HEK293 (cell line): ENCODE measurements at regions not wholly inside any gene's neighbourhood (a gene's known extent, or its start where the extent isn't known, plus 50 kb on each side); places are given as distances from the start of the nearest gene placed in this dataset.

Experiments used
- CTCF ChIA-PET: fragments of 350-600 bp; formaldehyde crosslinking; extraction: SDS; loops from one replicate; lab custom pipeline; 2021; ENCODE audit warnings: antibody characterized with exemption; lab: Yijun Ruan, JAX
- POLR2A ChIA-PET: fragments of 300-600 bp; formaldehyde crosslinking; extraction: SDS; loops from one replicate; lab custom pipeline; 2020; ENCODE audit warnings: antibody characterized with exemption, inconsistent platforms; lab: Yijun Ruan, JAX
- H3K27ac ChIP-seq: fragments of 200-500 bp; sonication (Bioruptor generic); 2 replicates; pipeline ENCODE4 v1.5.1; 2014; ENCODE audit warnings: low read depth, low read length, control low read depth, inconsistent platforms; ENCODE audit errors: extremely low read depth
- H3K36me3 ChIP-seq, 2 experiments: fragments of 200-500 bp in 1 of 2; sonication (Bioruptor generic) in 1 of 2; 1 replicate in 1 of 2; 2 replicates in 1 of 2; pipeline ENCODE4 v1.5.1; 2014 to 2017; ENCODE audit warnings: inconsistent platforms in 2 of 2, low read length in 2 of 2; ENCODE audit not compliant: control insufficient read depth in 2 of 2, insufficient read depth in 1 of 2
- H3K4me1 ChIP-seq: fragments of 200-500 bp; sonication (Bioruptor generic); 2 replicates; pipeline ENCODE4 v1.5.1; 2014; ENCODE audit warnings: mild to moderate bottlenecking, low read length, inconsistent platforms; ENCODE audit not compliant: control insufficient read depth, insufficient read depth
- H3K4me3 ChIP-seq: 2 replicates; pipeline ENCODE4 v1.5.1; 2011; ENCODE audit warnings: low read depth, mild to moderate bottlenecking, control low read depth, low read length, moderate library complexity
- H3K9me3 ChIP-seq: fragments of 200-500 bp; sonication (Bioruptor generic); 2 replicates; pipeline ENCODE4 v1.5.1; 2014; ENCODE audit warnings: low read depth, low read length, inconsistent platforms; ENCODE audit not compliant: control insufficient read depth, insufficient read depth
- PBX3 ChIP-seq: sonication (generic); formaldehyde crosslinking; IDR thresholded peaks from 2 replicates; pipeline ENCODE4 v1.8.1; 2022; ENCODE audit warnings: mild to moderate bottlenecking, moderate library complexity, missing genetic modification reagents
- PRDM1 ChIP-seq: fragments of 450-650 bp; formaldehyde crosslinking; IDR thresholded peaks from 2 replicates; pipeline ENCODE4; 2016; ENCODE audit warnings: missing biosample characterization, missing genetic modification characterization
- ZBTB20 ChIP-seq: fragments of 450-650 bp; formaldehyde crosslinking; IDR thresholded peaks from 2 replicates; pipeline ENCODE4 v1.5.1; 2016; ENCODE audit warnings: missing biosample characterization, missing genetic modification characterization
- ZBTB6 ChIP-seq: fragments of 450-650 bp; formaldehyde crosslinking; IDR thresholded peaks from 2 replicates; pipeline ENCODE4 v1.5.1; 2017; ENCODE audit warnings: missing biosample characterization, missing genetic modification characterization
- ZFP69B ChIP-seq: fragments of 450-650 bp; formaldehyde crosslinking; IDR thresholded peaks from 2 replicates; pipeline ENCODE4 v1.5.1; 2016; ENCODE audit warnings: missing biosample characterization, missing genetic modification characterization
- ZIC2 ChIP-seq: fragments of 450-650 bp; formaldehyde crosslinking; IDR thresholded peaks from 2 replicates; pipeline ENCODE4 v1.5.1; 2016; ENCODE audit warnings: missing biosample characterization, missing genetic modification characterization
- ZNF157 ChIP-seq: fragments of 450-650 bp; formaldehyde crosslinking; IDR thresholded peaks from 2 replicates; pipeline ENCODE4 v1.5.1; 2016; ENCODE audit warnings: missing biosample characterization, missing genetic modification characterization
- ZNF335 ChIP-seq: fragments of 450-650 bp; formaldehyde crosslinking; conservative IDR thresholded peaks from 2 replicates; pipeline ENCODE4 v1.5.1; 2016; ENCODE audit warnings: missing biosample characterization, missing genetic modification characterization
- ZNF341 ChIP-seq: fragments of 450-650 bp; formaldehyde crosslinking; IDR thresholded peaks from 2 replicates; pipeline ENCODE4; 2016; ENCODE audit warnings: low read depth, missing biosample characterization, missing genetic modification characterization
- ZNF416 ChIP-seq: fragments of 450-650 bp; formaldehyde crosslinking; IDR thresholded peaks from 2 replicates; pipeline ENCODE4 v1.5.1; 2016; ENCODE audit warnings: missing biosample characterization, missing genetic modification characterization
- ZNF426 ChIP-seq: fragments of 450-650 bp; formaldehyde crosslinking; IDR thresholded peaks from 2 replicates; pipeline ENCODE4 v1.5.1; 2017; ENCODE audit warnings: missing biosample characterization, missing genetic modification characterization, mild to moderate bottlenecking, inconsistent platforms, moderate library complexity
- ZNF521 ChIP-seq: fragments of 450-650 bp; formaldehyde crosslinking; IDR thresholded peaks from 2 replicates; pipeline ENCODE4 v1.5.1; 2017; ENCODE audit warnings: missing biosample characterization, mild to moderate bottlenecking, missing genetic modification characterization
- ZNF548 ChIP-seq: fragments of 450-650 bp; formaldehyde crosslinking; IDR thresholded peaks from 2 replicates; pipeline ENCODE4 v1.5.1; 2016; ENCODE audit warnings: missing biosample characterization, missing genetic modification characterization
- ZNF654 ChIP-seq: fragments of 450-650 bp; formaldehyde crosslinking; IDR thresholded peaks from 2 replicates; pipeline ENCODE4 v1.5.1; 2016; ENCODE audit warnings: low read depth, missing biosample characterization, missing genetic modification characterization
- ZNF664 ChIP-seq: fragments of 450-650 bp; formaldehyde crosslinking; IDR thresholded peaks from 2 replicates; pipeline ENCODE4 v1.5.1; 2016; ENCODE audit warnings: missing biosample characterization, missing genetic modification characterization
- ZNF791 ChIP-seq: fragments of 450-650 bp; formaldehyde crosslinking; IDR thresholded peaks from 2 replicates; pipeline ENCODE4 v1.5.1; 2016; ENCODE audit warnings: missing biosample characterization, missing genetic modification characterization
- ZSCAN23 ChIP-seq: fragments of 450-650 bp; formaldehyde crosslinking; IDR thresholded peaks from 2 replicates; pipeline ENCODE4 v1.5.1; 2016; ENCODE audit warnings: missing biosample characterization, missing genetic modification characterization
- TF ChIP-seq, protein P1 (sequence below): fragments of 450-650 bp; formaldehyde crosslinking; IDR thresholded peaks from 2 replicates; pipeline ENCODE4 v1.5.1; 2016; ENCODE audit warnings: missing biosample characterization, missing genetic modification characterization
- TF ChIP-seq, protein P2 (sequence below): fragments of 450-650 bp; formaldehyde crosslinking; IDR thresholded peaks from 2 replicates; pipeline ENCODE4 v1.5.1; 2016; ENCODE audit warnings: missing biosample characterization, missing genetic modification characterization
- TF ChIP-seq, protein P3 (sequence below): fragments of 450-650 bp; formaldehyde crosslinking; IDR thresholded peaks from 2 replicates; pipeline ENCODE4 v1.5.1; 2016; ENCODE audit warnings: missing biosample characterization, missing genetic modification characterization, borderline replicate concordance

GRCh38 chr20:55514531-55514930 is 490.8 kb downstream of the CBLN4 start:
- ChIA-PET POLR2A (no interaction called here), CTCF (no interaction called here)
- Histone ChIP-seq H3K9me3 (no peaks in the 10 kb centered on the region), H3K4me1 (no peaks in the 10 kb centered on the region), H3K36me3 (no peaks in the 10 kb centered on the region), H3K27ac (no peak overlapping the region), H3K4me3 (no peak overlapping the region)
- TF ChIP-seq ZNF521 (no peak), ZNF548 (tag by site-specific recombination) (no peak), ZBTB6 (no peak), PBX3 (CRISPR knock-in tag) (no peak)
- TF ChIP-seq, protein P1, sequence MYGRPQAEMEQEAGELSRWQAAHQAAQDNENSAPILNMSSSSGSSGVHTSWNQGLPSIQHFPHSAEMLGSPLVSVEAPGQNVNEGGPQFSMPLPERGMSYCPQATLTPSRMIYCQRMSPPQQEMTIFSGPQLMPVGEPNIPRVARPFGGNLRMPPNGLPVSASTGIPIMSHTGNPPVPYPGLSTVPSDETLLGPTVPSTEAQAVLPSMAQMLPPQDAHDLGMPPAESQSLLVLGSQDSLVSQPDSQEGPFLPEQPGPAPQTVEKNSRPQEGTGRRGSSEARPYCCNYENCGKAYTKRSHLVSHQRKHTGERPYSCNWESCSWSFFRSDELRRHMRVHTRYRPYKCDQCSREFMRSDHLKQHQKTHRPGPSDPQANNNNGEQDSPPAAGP: no peak
- TF ChIP-seq, protein P2, sequence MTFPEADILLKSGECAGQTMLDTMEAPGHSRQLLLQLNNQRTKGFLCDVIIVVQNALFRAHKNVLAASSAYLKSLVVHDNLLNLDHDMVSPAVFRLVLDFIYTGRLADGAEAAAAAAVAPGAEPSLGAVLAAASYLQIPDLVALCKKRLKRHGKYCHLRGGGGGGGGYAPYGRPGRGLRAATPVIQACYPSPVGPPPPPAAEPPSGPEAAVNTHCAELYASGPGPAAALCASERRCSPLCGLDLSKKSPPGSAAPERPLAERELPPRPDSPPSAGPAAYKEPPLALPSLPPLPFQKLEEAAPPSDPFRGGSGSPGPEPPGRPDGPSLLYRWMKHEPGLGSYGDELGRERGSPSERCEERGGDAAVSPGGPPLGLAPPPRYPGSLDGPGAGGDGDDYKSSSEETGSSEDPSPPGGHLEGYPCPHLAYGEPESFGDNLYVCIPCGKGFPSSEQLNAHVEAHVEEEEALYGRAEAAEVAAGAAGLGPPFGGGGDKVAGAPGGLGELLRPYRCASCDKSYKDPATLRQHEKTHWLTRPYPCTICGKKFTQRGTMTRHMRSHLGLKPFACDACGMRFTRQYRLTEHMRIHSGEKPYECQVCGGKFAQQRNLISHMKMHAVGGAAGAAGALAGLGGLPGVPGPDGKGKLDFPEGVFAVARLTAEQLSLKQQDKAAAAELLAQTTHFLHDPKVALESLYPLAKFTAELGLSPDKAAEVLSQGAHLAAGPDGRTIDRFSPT (tag by site-specific recombination): no peak

- POLR2A ChIA-PET: no interaction called here
- Histone ChIP-seq H3K4me1 (no peaks in the 10 kb centered on the region), H3K36me3 (no peaks in the 10 kb centered on the region), H3K4me3 (no peak overlapping the region), H3K9me3 (no peaks in the 10 kb centered on the region)
- CTCF ChIA-PET: no interaction called here
- TF ChIP-seq ZNF416 (tag by site-specific recombination) (no peak), ZNF426 (tag by site-specific recombination) (no peak)
- TF ChIP-seq, all 188 proteins: peak for 0
- H3K27ac ChIP-seq: no peak overlapping the region
Observed at GRCh38 chr20:55513954-55514353, 491.4 kb downstream of the CBLN4 start.

GRCh38 chr20:55500130-55500529 is 505.2 kb downstream of the CBLN4 start:
- H3K4me1 ChIP-seq: no peaks in the 10 kb centered on the region
- H3K27ac ChIP-seq: no peak overlapping the region
- H3K4me3 ChIP-seq: no peak overlapping the region
- TF ChIP-seq ZNF791 (tag by site-specific recombination) (no peak), ZNF654 (no peak), ZNF157 (no peak), ZFP69B (tag by site-specific recombination) (no peak), ZIC2 (tag by site-specific recombination) (no peak)
- TF ChIP-seq, all 188 proteins: peak for 0
- ChIA-PET POLR2A (no interaction called here), CTCF (no interaction called here)
- H3K9me3 ChIP-seq: no peaks in the 10 kb centered on the region
- no peaks in the 10 kb centered on the region for H3K36me3 ChIP-seq

DNA sequence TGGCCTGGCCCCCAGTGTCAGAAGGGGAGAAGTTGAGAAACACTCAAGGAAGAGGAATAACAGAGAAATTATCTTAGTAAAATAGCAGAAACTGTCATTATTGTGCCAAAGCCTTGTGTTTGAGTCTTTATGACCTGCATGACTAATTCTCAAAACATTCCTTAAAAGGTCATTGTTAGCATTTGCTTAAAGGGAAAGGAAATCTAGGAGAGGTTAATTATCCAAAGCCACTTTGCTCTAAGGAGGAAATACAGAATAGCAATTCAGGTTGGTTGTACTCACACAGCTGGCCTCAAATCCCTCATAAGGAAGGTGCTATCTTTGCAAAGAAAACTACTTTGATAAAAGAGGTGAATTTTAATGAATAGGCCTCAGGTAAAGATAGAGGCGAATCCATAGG is 516.7 kb downstream of the CBLN4 start:
- H3K27ac ChIP-seq: no peak overlapping the region
- ChIA-PET POLR2A (no interaction called here), CTCF (interaction anchor here (0.6 kb wide), 1 partner anchor 15 kb away, joined by 3 read pairs; no protein-coding TSS in a partner anchor)
- no peaks in the 10 kb centered on the region for H3K9me3 ChIP-seq
- H3K4me1 ChIP-seq: no peaks in the 10 kb centered on the region
- no peak overlapping the region for H3K4me3 ChIP-seq
- no peaks in the 10 kb centered on the region for H3K36me3 ChIP-seq
- TF ChIP-seq ZNF335 (tag by site-specific recombination): no peak
- TF ChIP-seq PRDM1 (tag by site-specific recombination): no peak
- no peak for TF ChIP-seq ZNF664 (tag by site-specific recombination)
- TF ChIP-seq ZNF341: no peak
- no peak for TF ChIP-seq ZSCAN23 (tag by site-specific recombination)
- TF ChIP-seq ZNF416 (tag by site-specific recombination): no peak
- TF ChIP-seq, protein P3, sequence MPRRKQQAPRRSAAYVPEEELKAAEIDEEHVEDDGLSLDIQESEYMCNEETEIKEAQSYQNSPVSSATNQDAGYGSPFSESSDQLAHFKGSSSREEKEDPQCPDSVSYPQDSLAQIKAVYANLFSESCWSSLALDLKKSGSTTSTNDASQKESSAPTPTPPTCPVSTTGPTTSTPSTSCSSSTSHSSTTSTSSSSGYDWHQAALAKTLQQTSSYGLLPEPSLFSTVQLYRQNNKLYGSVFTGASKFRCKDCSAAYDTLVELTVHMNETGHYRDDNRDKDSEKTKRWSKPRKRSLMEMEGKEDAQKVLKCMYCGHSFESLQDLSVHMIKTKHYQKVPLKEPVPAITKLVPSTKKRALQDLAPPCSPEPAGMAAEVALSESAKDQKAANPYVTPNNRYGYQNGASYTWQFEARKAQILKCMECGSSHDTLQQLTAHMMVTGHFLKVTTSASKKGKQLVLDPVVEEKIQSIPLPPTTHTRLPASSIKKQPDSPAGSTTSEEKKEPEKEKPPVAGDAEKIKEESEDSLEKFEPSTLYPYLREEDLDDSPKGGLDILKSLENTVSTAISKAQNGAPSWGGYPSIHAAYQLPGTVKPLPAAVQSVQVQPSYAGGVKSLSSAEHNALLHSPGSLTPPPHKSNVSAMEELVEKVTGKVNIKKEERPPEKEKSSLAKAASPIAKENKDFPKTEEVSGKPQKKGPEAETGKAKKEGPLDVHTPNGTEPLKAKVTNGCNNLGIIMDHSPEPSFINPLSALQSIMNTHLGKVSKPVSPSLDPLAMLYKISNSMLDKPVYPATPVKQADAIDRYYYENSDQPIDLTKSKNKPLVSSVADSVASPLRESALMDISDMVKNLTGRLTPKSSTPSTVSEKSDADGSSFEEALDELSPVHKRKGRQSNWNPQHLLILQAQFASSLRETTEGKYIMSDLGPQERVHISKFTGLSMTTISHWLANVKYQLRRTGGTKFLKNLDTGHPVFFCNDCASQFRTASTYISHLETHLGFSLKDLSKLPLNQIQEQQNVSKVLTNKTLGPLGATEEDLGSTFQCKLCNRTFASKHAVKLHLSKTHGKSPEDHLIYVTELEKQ: no peak
- no peak for TF ChIP-seq ZBTB20 (tag by site-specific recombination)
